ENCODE measurements at regions not wholly inside any gene's neighbourhood (a gene's known extent, or its start where the extent isn't known, plus 50 kb on each side); places are given as distances from the start of the nearest gene placed in this dataset.

- TF ChIP-seq CTCF (optimal IDR thresholded peaks at IDR 0.05 in 1 of 3, IDR thresholded peaks at IDR 0.05 in 1 of 3, conservative IDR thresholded peaks at IDR 0.05 in 1 of 3; ENCODE audit: extremely low read depth in 1 of 3, insufficient read depth in 2 of 3, low read length in 3 of 3) (no peak), EZH2 (IDR thresholded peaks at IDR 0.05; ENCODE audit: low read length) (no peak)
Measured at GRCh38 chr2:128498589-128498988, 179.9 kb upstream of the HS6ST1 start.
